GM23338 (cell line): ENCODE measurements at regions not wholly inside any gene's neighbourhood (a gene's known extent, or its start where the extent isn't known, plus 50 kb on each side); places are given as distances from the start of the nearest gene placed in this dataset.

Experiments
- ATAC-seq: fragments of 200-7000 bp; cut with Tn5 transposase; 3 replicates; pipeline ENCODE4 v1.9.1; 2020
- DNase-seq: peaks from one replicate; pipeline ENCODE4 v3.0.0-alpha.2; 2015; ENCODE audit warnings: low spot score
- H2AFZ ChIP-seq: fragments of 200-600 bp; sonication (generic); 2 replicates; pipeline ENCODE4 v1.8.0; 2016; ENCODE audit warnings: antibody characterized with exemption, mild to moderate bottlenecking, moderate library complexity
- H3F3A ChIP-seq: fragments of 200-600 bp; sonication (generic); replicated peaks from 2 replicates; pipeline ENCODE4 v1.8.0; 2017; ENCODE audit warnings: antibody characterized with exemption, mixed run types, low read depth
- H3K27ac ChIP-seq: fragments of 200-600 bp; sonication (generic); 2 replicates; pipeline ENCODE4 v1.6.1; 2016; ENCODE audit warnings: low read depth
- H3K27me3 ChIP-seq: fragments of 200-600 bp; sonication (generic); 2 replicates; pipeline ENCODE4 v1.8.0; 2016; ENCODE audit warnings: mild to moderate bottlenecking, mixed run types, moderate library complexity; ENCODE audit not compliant: insufficient read depth
- H3K36me3 ChIP-seq: fragments of 200-600 bp; sonication (generic); 2 replicates; pipeline ENCODE4 v1.8.0; 2016; ENCODE audit warnings: mild to moderate bottlenecking; ENCODE audit not compliant: insufficient read depth
- H3K4me1 ChIP-seq: fragments of 200-600 bp; sonication (generic); 2 replicates; pipeline ENCODE4 v1.8.0; 2016; ENCODE audit warnings: mild to moderate bottlenecking, moderate library complexity; ENCODE audit not compliant: insufficient read depth
- H3K4me2 ChIP-seq: fragments of 200-600 bp; sonication (generic); 2 replicates; pipeline ENCODE4 v1.7.1; 2017; ENCODE audit warnings: mixed run types
- H3K4me3 ChIP-seq: fragments of 200-600 bp; sonication (generic); 2 replicates; pipeline ENCODE4 v1.6.1; 2016; ENCODE audit warnings: mixed run types
- H3K79me2 ChIP-seq: fragments of 200-600 bp; sonication (generic); replicated peaks from 2 replicates; pipeline ENCODE4 v1.8.0; 2017; ENCODE audit warnings: mild to moderate bottlenecking; ENCODE audit not compliant: insufficient read depth
- H3K9me2 ChIP-seq: fragments of 200-600 bp; sonication (generic); 2 replicates; pipeline ENCODE4 v1.8.0; 2017; ENCODE audit not compliant: insufficient read depth
- H4K20me1 ChIP-seq: fragments of 200-600 bp; sonication (generic); replicated peaks from 2 replicates; pipeline ENCODE4 v1.8.0; 2017; ENCODE audit warnings: mild to moderate bottlenecking; ENCODE audit not compliant: insufficient read depth
- H3K27ac Mint-ChIP-seq: 2 replicates; pipeline ENCODE4 v1.8.0; 2020; ENCODE audit warnings: inconsistent platforms, mild to moderate bottlenecking, moderate library complexity, mixed read lengths
- H3K27me3 Mint-ChIP-seq: 3 replicates; pipeline ENCODE4 v1.8.0; 2022; ENCODE audit warnings: low read depth, mild to moderate bottlenecking, moderate library complexity, mixed read lengths, inconsistent platforms; ENCODE audit not compliant: insufficient read depth, poor library complexity
- H3K36me3 Mint-ChIP-seq: 3 replicates; pipeline ENCODE4 v1.8.0; 2021; ENCODE audit warnings: low read depth, mild to moderate bottlenecking, inconsistent platforms, moderate library complexity, mixed read lengths
- H3K4me1 Mint-ChIP-seq: 3 replicates; pipeline ENCODE4 v1.8.0; 2020; ENCODE audit warnings: mild to moderate bottlenecking, inconsistent platforms, mixed read lengths
- H3K4me3 Mint-ChIP-seq: 3 replicates; pipeline ENCODE4 v1.8.0; 2021; ENCODE audit warnings: moderate library complexity, mild to moderate bottlenecking, inconsistent platforms, mixed read lengths
- H3K9me3 Mint-ChIP-seq: 3 replicates; pipeline ENCODE4 v1.8.0; 2020; ENCODE audit warnings: moderate library complexity, mild to moderate bottlenecking, inconsistent platforms, mixed read lengths
- EZH2 ChIP-seq: fragments of 200-600 bp; sonication (generic); IDR thresholded peaks from one replicate; pipeline ENCODE4 v1.8.0; 2017; ENCODE audit warnings: antibody characterized with exemption, mild to moderate bottlenecking, low read depth; ENCODE audit not compliant: unreplicated experiment
- EZH2phosphoT487 ChIP-seq: fragments of 200-600 bp; sonication (generic); IDR thresholded peaks from one replicate; pipeline ENCODE4 v1.8.1; 2018; ENCODE audit warnings: antibody characterized with exemption; ENCODE audit not compliant: unreplicated experiment
- JUNB ChIP-seq: IDR thresholded peaks from one replicate; pipeline ENCODE4 v1.6.1; 2016; ENCODE audit warnings: antibody characterized with exemption; ENCODE audit not compliant: unreplicated experiment
- NANOG ChIP-seq: IDR thresholded peaks from 2 replicates; pipeline ENCODE4 v1.6.1; 2016; ENCODE audit warnings: antibody characterized with exemption, borderline replicate concordance
- POLR2AphosphoS5 ChIP-seq: IDR thresholded peaks from 2 replicates; pipeline ENCODE4 v1.6.1; 2016; ENCODE audit warnings: antibody characterized with exemption, low read depth
- STAT1 ChIP-seq: IDR thresholded peaks from one replicate; pipeline ENCODE4 v1.6.1; 2016; ENCODE audit warnings: antibody characterized with exemption; ENCODE audit not compliant: unreplicated experiment
- ZNF331 ChIP-seq: fragments of 250-450 bp; sonication (Bioruptor Pico); IDR thresholded peaks from 2 replicates; pipeline ENCODE4 v1.5.0; 2020; ENCODE audit warnings: low read depth, mild to moderate bottlenecking, moderate library complexity
- TF ChIP-seq, protein P1 (sequence below): fragments of 250-450 bp; sonication (Bioruptor Pico); IDR thresholded peaks from 2 replicates; pipeline ENCODE4 v1.5.0; 2020; ENCODE audit warnings: mild to moderate bottlenecking, moderate library complexity
- TF ChIP-seq, protein P2 (sequence below), 2 experiments: fragments of 200-600 bp in 1 of 2; sonication (generic) in 1 of 2; conservative IDR thresholded peaks; 2 replicates each; pipeline versions ENCODE4 v1.5.1 to v1.6.1; 2016 to 2017; ENCODE audit warnings: antibody characterized with exemption in 2 of 2, low read depth in 2 of 2, mild to moderate bottlenecking in 2 of 2, moderate library complexity in 1 of 2

DNA sequence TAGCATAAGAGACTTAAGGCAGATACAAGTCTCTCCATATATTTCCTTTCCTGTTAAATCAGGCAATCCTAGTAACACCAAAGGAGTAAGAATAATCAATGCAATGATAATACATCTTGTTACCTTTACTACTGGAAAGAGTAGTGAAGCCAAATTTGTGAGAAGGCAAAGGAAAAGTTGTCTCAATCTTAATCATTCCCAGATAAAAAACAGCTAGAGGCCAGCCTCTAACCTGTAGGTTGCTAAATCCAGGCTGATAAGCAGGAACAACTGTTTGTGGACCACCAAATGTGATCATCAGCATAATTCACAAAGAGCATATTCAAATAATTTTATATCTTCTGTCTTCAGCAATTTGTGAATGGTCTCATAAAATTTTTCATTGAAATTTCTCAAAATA, 189.2 kb upstream of the ADGRB3 start:
- H3K4me1 ChIP-seq = no peaks in the 10 kb centered on the region
- peak overlapping the region; percentile 66; the same call in 1 of the 2 replicates for H2AFZ ChIP-seq
- Mint-ChIP-seq H3K36me3 (no peaks in the 10 kb centered on the region), H3K27me3 (peaks cover 2% of the 10 kb centered on the region), H3K4me1 (peaks cover 5% of the 10 kb centered on the region; the same call in 1 of the 3 replicates), H3K9me3 (0 out of 3 replicates have a peak, but pooled peaks cover under 1% of the 10 kb centered on the region), H3K27ac (no peak overlapping the region), H3K4me3 (no peak overlapping the region)
- no peak overlapping the region for H3K4me3 ChIP-seq
- no peak overlapping the region for H3K4me2 ChIP-seq
- H3K36me3 ChIP-seq = no peaks in the 10 kb centered on the region
- TF ChIP-seq ZNF331 = no peak
- H3K79me2 ChIP-seq = no peaks in the 10 kb centered on the region
- no peaks in the 10 kb centered on the region for H3K9me2 ChIP-seq
- no peaks in the 10 kb centered on the region for H3K27me3 ChIP-seq
- ATAC-seq (no peak), DNase-seq (no peak)
- H3K27ac ChIP-seq = no peak overlapping the region
- H3F3A ChIP-seq = no peaks in the 10 kb centered on the region
- no peaks in the 10 kb centered on the region for H4K20me1 ChIP-seq

DNA sequence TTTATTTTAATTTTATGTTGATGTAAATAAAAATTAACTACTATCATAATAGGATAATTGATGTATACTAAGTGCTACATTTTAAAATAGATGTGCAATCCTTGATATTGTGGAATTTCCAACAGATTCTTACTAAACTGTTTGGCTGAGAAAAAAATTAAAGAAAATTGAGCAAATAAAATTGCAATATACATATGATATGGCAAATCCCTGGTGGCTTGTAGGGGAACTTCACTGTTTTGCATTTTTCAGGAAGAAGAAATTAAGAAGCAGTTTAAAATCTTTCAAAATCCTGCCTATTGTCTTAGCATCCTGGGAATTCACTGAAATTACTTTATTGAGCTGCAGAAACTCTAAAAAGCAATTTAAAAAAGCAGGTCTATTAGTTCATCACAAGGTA, 191.4 kb upstream of the ADGRB3 start:
- Mint-ChIP-seq H3K4me1 (peaks cover 5% of the 10 kb centered on the region; the same call in 1 of the 3 replicates), H3K27me3 (no peaks in the 10 kb centered on the region), H3K9me3 (no peaks in the 10 kb centered on the region), H3K4me3 (no peak overlapping the region), H3K27ac (no peak overlapping the region), H3K36me3 (no peaks in the 10 kb centered on the region)
- no peak overlapping the region for H3K27ac ChIP-seq
- H3F3A ChIP-seq = no peaks in the 10 kb centered on the region
- H2AFZ ChIP-seq = no peak overlapping the region
- H4K20me1 ChIP-seq = no peaks in the 10 kb centered on the region
- no peaks in the 10 kb centered on the region for H3K79me2 ChIP-seq
- H3K4me3 ChIP-seq = no peak overlapping the region
- H3K4me2 ChIP-seq = no peak overlapping the region
- DNase-seq (peak; percentile 11), ATAC-seq (no peak)
- H3K4me1 ChIP-seq = no peaks in the 10 kb centered on the region
- H3K27me3 ChIP-seq = no peaks in the 10 kb centered on the region
- TF ChIP-seq, protein P1, sequence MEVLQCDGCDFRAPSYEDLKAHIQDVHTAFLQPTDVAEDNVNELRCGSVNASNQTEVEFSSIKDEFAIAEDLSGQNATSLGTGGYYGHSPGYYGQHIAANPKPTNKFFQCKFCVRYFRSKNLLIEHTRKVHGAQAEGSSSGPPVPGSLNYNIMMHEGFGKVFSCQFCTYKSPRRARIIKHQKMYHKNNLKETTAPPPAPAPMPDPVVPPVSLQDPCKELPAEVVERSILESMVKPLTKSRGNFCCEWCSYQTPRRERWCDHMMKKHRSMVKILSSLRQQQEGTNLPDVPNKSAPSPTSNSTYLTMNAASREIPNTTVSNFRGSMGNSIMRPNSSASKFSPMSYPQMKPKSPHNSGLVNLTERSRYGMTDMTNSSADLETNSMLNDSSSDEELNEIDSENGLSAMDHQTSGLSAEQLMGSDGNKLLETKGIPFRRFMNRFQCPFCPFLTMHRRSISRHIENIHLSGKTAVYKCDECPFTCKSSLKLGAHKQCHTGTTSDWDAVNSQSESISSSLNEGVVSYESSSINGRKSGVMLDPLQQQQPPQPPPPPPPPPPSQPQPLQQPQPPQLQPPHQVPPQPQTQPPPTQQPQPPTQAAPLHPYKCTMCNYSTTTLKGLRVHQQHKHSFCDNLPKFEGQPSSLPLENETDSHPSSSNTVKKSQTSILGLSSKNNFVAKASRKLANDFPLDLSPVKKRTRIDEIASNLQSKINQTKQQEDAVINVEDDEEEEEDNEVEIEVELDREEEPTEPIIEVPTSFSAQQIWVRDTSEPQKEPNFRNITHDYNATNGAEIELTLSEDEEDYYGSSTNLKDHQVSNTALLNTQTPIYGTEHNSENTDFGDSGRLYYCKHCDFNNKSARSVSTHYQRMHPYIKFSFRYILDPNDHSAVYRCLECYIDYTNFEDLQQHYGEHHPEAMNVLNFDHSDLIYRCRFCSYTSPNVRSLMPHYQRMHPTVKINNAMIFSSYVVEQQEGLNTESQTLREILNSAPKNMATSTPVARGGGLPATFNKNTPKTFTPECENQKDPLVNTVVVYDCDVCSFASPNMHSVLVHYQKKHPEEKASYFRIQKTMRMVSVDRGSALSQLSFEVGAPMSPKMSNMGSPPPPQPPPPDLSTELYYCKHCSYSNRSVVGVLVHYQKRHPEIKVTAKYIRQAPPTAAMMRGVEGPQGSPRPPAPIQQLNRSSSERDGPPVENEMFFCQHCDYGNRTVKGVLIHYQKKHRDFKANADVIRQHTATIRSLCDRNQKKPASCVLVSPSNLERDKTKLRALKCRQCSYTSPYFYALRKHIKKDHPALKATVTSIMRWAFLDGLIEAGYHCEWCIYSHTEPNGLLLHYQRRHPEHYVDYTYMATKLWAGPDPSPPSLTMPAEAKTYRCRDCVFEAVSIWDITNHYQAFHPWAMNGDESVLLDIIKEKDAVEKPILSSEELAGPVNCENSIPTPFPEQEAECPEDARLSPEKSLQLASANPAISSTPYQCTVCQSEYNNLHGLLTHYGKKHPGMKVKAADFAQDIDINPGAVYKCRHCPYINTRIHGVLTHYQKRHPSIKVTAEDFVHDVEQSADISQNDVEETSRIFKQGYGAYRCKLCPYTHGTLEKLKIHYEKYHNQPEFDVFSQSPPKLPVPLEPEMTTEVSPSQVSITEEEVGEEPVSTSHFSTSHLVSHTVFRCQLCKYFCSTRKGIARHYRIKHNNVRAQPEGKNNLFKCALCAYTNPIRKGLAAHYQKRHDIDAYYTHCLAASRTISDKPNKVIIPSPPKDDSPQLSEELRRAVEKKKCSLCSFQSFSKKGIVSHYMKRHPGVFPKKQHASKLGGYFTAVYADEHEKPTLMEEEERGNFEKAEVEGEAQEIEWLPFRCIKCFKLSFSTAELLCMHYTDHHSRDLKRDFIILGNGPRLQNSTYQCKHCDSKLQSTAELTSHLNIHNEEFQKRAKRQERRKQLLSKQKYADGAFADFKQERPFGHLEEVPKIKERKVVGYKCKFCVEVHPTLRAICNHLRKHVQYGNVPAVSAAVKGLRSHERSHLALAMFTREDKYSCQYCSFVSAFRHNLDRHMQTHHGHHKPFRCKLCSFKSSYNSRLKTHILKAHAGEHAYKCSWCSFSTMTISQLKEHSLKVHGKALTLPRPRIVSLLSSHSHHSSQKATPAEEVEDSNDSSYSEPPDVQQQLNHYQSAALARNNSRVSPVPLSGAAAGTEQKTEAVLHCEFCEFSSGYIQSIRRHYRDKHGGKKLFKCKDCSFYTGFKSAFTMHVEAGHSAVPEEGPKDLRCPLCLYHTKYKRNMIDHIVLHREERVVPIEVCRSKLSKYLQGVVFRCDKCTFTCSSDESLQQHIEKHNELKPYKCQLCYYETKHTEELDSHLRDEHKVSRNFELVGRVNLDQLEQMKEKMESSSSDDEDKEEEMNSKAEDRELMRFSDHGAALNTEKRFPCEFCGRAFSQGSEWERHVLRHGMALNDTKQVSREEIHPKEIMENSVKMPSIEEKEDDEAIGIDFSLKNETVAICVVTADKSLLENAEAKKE (CRISPR knock-in tag) = no peak
- no peak for TF ChIP-seq STAT1
- no peak for TF ChIP-seq EZH2
- TF ChIP-seq EZH2phosphoT487 = no peak
- TF ChIP-seq NANOG = no peak
- no peak for TF ChIP-seq POLR2AphosphoS5
- TF ChIP-seq JUNB = no peak
- TF ChIP-seq, protein P2, sequence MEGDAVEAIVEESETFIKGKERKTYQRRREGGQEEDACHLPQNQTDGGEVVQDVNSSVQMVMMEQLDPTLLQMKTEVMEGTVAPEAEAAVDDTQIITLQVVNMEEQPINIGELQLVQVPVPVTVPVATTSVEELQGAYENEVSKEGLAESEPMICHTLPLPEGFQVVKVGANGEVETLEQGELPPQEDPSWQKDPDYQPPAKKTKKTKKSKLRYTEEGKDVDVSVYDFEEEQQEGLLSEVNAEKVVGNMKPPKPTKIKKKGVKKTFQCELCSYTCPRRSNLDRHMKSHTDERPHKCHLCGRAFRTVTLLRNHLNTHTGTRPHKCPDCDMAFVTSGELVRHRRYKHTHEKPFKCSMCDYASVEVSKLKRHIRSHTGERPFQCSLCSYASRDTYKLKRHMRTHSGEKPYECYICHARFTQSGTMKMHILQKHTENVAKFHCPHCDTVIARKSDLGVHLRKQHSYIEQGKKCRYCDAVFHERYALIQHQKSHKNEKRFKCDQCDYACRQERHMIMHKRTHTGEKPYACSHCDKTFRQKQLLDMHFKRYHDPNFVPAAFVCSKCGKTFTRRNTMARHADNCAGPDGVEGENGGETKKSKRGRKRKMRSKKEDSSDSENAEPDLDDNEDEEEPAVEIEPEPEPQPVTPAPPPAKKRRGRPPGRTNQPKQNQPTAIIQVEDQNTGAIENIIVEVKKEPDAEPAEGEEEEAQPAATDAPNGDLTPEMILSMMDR (conservative IDR thresholded peaks at IDR 0.05; ENCODE audit: low read depth in 2 of 2) = peak in 1 of 2 experiments; percentile 38; a peak in 1 of 4 replicates
- H3K36me3 ChIP-seq = no peaks in the 10 kb centered on the region
- H3K9me2 ChIP-seq = no peaks in the 10 kb centered on the region
